ENCODE measurements at regions not wholly inside any gene's neighbourhood (a gene's known extent, or its start where the extent isn't known, plus 50 kb on each side); places are given as distances from the start of the nearest gene placed in this dataset.
A peak's percentile ranks its signal among the peaks of the same experiment; 100 is the strongest.
"Not testable (repeated sequence)": the region's sequence is repeated elsewhere in the genome, so short reads cannot be mapped to it uniquely, and the experiment has no call there.

DNA sequence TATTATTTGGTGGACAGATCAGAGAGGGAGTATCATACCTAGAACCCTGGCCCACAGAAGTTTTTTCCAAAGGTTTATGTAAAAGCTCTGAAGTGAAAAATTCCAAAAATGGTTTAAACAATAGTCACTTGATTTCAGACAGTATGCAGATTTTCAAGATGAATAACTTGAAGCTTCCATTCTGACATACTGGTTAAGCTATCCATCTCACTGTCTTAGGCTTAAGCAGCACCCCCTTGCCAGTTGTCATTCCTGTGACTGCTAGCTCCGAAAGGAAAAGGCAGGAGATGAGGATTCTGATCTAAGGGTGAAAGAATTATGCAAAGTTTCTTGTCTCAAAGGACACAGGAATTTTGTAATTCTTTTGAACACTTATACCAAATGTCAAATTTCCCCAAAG lies 337.5 kb upstream of the THBS1 start:
- H3K27ac Mint-ChIP-seq: no peak overlapping the region
- peaks cover 18% of the 10 kb centered on the region for H3K27me3 Mint-ChIP-seq
- H3K9me3 Mint-ChIP-seq: no peaks in the 10 kb centered on the region
- no peaks in the 10 kb centered on the region for H3K4me1 Mint-ChIP-seq
- no peak overlapping the region for H3K4me3 Mint-ChIP-seq
- H3K36me3 Mint-ChIP-seq (ENCODE audit: low read depth): no peaks in the 10 kb centered on the region
- no peak for ATAC-seq (replicated peaks)

DNA sequence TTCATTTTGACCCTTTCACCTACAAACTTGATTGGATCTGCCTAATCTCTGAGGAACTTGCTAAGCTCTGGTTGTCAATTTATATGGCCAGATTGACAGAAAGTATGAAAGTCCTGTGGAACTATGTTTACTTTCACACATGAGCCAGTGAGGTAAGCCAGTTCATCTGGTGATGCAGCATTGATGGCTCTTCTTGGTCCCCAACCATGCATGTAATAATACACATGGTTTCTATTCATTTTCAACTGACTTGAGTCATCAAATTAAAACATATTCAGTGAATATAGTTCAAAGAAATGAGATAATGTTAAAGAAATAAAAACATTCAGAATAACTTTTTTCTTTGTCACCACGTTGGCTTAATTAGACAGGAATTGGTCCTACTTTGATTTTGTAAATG lies 336.1 kb upstream of the THBS1 start:
- H3K4me3 Mint-ChIP-seq: no peak overlapping the region
- H3K9me3 Mint-ChIP-seq: no peaks in the 10 kb centered on the region
- H3K27ac Mint-ChIP-seq: no peak overlapping the region
- no peak for ATAC-seq (replicated peaks)
- no peaks in the 10 kb centered on the region for H3K36me3 Mint-ChIP-seq (ENCODE audit: low read depth)
- H3K27me3 Mint-ChIP-seq: peaks cover 22% of the 10 kb centered on the region
- no peaks in the 10 kb centered on the region for H3K4me1 Mint-ChIP-seq

DNA sequence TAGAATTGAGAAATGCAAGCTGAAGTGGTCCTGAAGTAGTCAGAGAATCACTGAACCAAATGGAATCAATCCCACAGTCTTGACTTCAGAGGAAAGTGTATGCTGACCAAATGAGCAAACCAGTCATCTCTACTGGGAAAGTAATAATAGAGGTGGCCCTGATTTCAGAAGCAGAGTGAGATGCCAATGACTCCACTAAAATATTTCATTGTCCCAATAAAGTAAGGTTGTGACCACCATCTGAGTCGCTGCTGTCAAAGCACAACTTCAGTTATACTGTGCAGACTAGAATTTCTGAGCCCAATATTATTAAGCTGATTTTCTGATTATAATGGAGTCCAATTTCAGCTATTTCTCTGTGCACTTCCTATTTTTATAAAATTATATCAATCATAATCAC lies 334.4 kb upstream of the THBS1 start:
- no peaks in the 10 kb centered on the region for H3K9me3 Mint-ChIP-seq
- H3K27me3 Mint-ChIP-seq: peaks cover 22% of the 10 kb centered on the region
- H3K4me3 Mint-ChIP-seq: no peak overlapping the region
- peaks cover 4% of the 10 kb centered on the region for H3K4me1 Mint-ChIP-seq
- no peak overlapping the region for H3K27ac Mint-ChIP-seq
- H3K36me3 Mint-ChIP-seq (ENCODE audit: low read depth): no peaks in the 10 kb centered on the region
- ATAC-seq (replicated peaks): no peak

DNA sequence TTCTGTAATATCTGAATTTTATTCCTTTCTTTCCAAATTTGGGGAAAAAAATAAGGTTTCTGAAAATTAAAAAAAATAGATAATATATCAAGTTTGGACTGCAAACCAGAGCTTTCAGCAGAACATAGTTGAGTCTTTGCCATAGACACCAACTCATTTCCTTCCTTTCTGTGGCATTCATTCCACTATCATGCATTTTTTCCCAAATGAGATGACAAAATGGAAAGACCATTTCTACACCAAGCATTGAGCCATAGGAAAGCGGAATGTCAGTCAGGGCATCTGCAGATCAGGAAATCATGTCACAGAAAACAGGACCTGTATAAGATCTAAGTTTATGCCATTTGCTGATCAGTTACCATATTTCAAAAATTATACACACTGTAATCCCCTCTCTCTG lies 333.3 kb upstream of the THBS1 start:
- H3K4me3 Mint-ChIP-seq: no peak overlapping the region
- H3K36me3 Mint-ChIP-seq (ENCODE audit: low read depth): no peaks in the 10 kb centered on the region
- peaks cover 4% of the 10 kb centered on the region for H3K4me1 Mint-ChIP-seq
- H3K27me3 Mint-ChIP-seq: peaks cover 22% of the 10 kb centered on the region
- ATAC-seq (replicated peaks): no peak
- no peaks in the 10 kb centered on the region for H3K9me3 Mint-ChIP-seq
- no peak overlapping the region for H3K27ac Mint-ChIP-seq

DNA sequence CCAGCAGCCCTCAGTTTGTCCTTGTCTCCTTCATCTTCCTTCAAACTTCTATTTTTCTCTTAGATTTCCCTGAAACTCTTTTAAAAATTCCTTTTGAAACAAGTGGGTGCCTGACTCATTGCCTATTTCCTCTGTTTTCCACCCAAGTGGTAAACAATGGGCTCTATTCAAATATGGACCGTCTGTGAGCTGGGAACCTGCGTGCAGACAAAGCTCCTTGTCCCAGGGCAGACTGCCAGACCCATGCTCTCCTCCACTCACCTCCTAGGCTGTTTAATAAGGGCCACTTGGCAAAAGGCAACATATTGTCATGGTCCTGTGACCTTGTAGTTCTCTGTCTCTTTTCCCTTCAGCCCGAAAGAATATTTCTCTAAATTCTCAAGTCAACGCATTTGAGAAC lies 332.7 kb upstream of the THBS1 start:
- no peak overlapping the region for H3K4me3 Mint-ChIP-seq
- no peaks in the 10 kb centered on the region for H3K9me3 Mint-ChIP-seq
- no peak for ATAC-seq (replicated peaks)
- peaks cover 22% of the 10 kb centered on the region for H3K27me3 Mint-ChIP-seq
- H3K36me3 Mint-ChIP-seq (ENCODE audit: low read depth): no peaks in the 10 kb centered on the region
- no peak overlapping the region for H3K27ac Mint-ChIP-seq
- H3K4me1 Mint-ChIP-seq: peaks cover 4% of the 10 kb centered on the region

DNA sequence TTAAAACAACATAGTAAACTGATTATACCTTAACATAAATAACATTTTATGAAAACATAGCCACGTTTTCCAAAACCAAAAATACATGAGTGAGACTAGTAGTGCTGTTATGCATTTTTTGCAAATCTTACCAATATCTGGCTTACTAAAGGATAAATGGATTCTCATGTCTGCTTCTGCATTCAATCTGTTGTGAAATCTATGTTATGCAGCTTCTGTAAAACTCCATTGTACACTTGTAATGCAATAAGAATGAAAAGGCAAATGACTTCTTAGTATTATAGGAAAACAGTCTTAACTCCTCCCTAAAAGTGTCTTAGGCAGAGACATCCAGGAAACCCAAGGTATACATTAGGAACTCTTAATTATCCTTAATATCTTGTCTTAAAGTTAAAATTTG lies 330.9 kb upstream of the THBS1 start:
- ATAC-seq (replicated peaks): no peak
- Mint-ChIP-seq H3K36me3 (ENCODE audit: low read depth) (no peaks in the 10 kb centered on the region), H3K9me3 (no peaks in the 10 kb centered on the region), H3K4me3 (no peak overlapping the region), H3K27ac (no peak overlapping the region), H3K27me3 (peaks cover 27% of the 10 kb centered on the region), H3K4me1 (peaks cover 4% of the 10 kb centered on the region)

DNA sequence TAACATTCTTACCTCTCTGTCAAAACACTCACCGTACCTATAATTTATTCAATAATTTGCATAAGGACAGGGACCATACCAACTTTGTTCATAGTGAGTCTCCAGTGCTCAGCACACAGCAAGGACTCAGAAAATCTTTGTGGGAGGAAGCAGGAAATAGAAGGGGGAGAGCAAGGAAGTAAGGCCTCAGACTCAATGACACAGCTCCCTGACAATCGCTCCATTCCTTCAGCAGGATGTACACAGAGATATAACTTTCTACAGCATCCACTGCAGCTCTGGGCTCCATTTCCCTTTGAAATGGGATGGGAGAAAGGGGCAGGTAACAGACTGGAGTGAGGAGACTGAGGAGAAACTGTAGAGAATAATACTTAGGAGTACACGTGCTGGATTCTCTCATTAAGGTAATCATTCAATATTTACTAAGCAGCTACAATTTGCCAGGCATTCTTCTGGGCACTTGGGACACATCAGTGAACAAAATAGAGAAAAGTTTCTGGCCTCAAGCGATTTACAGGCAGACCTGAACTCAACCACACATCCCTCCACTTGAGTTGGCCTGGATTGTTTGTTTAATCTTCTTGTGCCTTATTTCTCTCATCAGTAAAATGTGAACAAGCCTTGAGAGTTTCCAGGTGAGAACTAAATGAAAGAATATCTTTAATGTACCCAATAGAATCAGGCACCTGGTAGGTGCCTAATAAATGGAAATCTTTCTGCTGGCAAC lies 330.3 kb upstream of the THBS1 start:
- Mint-ChIP-seq H3K27ac (no peak overlapping the region), H3K36me3 (ENCODE audit: low read depth) (no peaks in the 10 kb centered on the region), H3K4me1 (peaks cover 4% of the 10 kb centered on the region), H3K9me3 (no peaks in the 10 kb centered on the region), H3K27me3 (peaks cover 29% of the 10 kb centered on the region), H3K4me3 (no peak overlapping the region)
- no peak for ATAC-seq (replicated peaks)

DNA sequence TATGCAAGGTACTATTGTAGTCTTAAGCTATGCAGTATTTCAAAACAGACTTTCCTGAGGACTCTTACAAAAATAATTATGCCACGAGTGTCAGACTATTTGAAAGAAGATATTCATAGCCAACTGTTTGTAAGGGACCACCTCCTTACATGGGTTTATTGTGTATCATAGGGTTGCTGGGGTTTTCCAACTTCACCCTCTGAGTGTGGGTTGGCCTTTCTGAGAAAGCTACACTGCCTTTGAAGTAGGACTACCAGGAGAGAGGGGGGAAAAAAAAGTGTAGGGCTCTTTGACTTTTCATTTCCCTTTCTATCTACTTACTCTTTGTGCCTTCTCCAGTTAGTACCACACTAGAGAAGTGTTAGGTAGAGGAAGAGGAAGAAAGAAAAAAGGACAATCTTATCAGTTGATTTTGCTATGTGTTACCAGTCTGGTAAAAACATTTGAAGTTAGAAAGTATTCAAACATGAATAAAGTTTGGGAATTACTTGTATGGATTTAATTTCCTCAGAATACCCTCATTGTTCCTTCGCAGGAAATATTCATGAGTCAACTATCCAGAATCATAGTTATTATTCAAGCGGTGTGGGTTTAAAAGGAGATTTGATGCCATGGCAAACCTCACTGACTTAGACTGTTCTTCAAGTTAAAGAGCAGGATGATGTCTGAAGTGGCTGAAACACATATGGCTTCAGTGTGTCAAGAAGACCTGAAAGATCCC lies 329.3 kb upstream of the THBS1 start:
- Mint-ChIP-seq H3K9me3 (no peaks in the 10 kb centered on the region), H3K36me3 (ENCODE audit: low read depth) (no peaks in the 10 kb centered on the region), H3K4me1 (peaks cover 4% of the 10 kb centered on the region), H3K4me3 (no peak overlapping the region), H3K27me3 (peaks cover 22% of the 10 kb centered on the region), H3K27ac (no peak overlapping the region)
- peak; percentile 40 for ATAC-seq (replicated peaks)

DNA sequence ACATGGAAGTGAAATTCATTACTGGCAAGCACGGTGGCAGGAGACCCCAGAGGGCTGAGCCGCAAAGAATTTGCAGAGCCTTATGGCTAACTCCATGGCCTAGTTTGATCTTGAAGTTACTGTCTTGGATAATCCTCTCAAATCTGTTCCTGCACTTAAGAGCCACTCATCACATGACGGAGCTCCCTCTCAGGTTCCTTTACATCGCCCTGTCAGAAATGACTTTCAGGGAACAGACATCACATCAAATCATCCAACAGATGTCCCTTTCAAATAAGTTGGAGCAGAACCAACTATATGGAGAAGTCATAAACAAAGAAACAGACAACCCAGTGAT lies 328.8 kb upstream of the THBS1 start:
- ATAC-seq (replicated peaks): no peak
- H3K4me1 Mint-ChIP-seq: peaks cover 4% of the 10 kb centered on the region
- H3K9me3 Mint-ChIP-seq: no peaks in the 10 kb centered on the region
- no peak overlapping the region for H3K27ac Mint-ChIP-seq
- H3K36me3 Mint-ChIP-seq (ENCODE audit: low read depth): no peaks in the 10 kb centered on the region
- no peak overlapping the region for H3K4me3 Mint-ChIP-seq
- peaks cover 22% of the 10 kb centered on the region for H3K27me3 Mint-ChIP-seq

DNA sequence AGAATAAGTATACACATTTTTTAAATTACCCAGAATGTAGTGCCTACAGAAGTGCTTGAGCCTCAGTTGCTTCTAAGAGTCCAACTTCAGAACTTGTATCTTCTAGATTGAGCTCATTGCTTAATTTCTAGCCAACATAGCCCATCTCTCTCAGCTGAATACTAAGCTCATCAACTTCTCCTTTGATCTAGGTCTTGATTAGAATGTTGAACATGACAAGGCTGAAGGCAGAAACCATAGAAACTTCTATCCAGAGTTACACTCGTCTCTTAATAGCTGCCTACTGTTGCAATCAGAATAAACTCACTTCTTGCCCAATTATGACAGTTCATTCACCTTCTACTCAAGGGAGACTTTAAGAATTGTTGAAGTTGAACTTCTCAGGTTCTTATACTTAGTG lies 327.3 kb upstream of the THBS1 start:
- Mint-ChIP-seq H3K4me1 (peaks cover 4% of the 10 kb centered on the region), H3K36me3 (ENCODE audit: low read depth) (no peaks in the 10 kb centered on the region), H3K27ac (no peak overlapping the region), H3K4me3 (no peak overlapping the region), H3K27me3 (peaks cover 22% of the 10 kb centered on the region), H3K9me3 (no peaks in the 10 kb centered on the region)
- ATAC-seq (replicated peaks): no peak

DNA sequence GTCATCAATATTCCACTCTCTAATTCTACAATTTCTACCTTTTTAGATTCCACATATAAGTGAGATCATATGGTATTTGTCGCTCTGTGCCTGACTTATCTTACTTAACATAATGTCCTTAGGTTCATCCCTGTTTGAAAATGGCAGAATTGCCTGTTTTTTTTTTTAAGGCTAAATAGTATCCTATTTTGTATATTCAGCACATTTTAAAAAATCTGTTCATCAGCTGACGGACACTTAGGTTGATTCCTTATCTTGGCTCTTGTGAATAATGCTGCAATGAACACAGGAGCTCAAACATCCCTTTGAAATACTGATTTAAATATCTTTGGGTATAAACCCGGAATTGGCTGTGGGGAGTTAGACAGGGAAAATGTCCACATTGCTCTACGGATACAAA lies 326.7 kb upstream of the THBS1 start:
- H3K27ac Mint-ChIP-seq: no peak overlapping the region
- no peak overlapping the region for H3K4me3 Mint-ChIP-seq
- H3K36me3 Mint-ChIP-seq (ENCODE audit: low read depth): no peaks in the 10 kb centered on the region
- no peaks in the 10 kb centered on the region for H3K9me3 Mint-ChIP-seq
- peaks cover 4% of the 10 kb centered on the region for H3K4me1 Mint-ChIP-seq
- H3K27me3 Mint-ChIP-seq: peaks cover 22% of the 10 kb centered on the region
- ATAC-seq (replicated peaks): no peak

DNA sequence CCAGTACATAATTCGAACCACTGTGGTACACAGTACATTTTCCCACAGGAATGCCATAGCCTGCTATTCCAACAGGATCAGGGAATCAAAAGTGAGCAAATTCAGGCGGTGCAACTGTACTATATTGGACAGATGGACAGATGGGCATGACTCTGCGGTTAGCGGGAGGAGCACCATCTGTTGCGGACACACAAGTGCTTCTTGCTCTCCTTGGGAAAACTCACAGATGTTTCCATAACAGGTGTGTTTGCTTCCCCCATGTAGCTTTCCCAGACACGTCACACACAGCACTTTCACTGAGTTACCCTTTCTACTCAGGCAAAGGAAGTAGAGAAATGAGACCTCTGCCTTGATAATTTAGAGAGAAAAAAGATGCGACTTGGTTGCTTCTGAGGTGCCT lies 325.1 kb upstream of the THBS1 start:
- Mint-ChIP-seq H3K27me3 (peaks cover 24% of the 10 kb centered on the region), H3K27ac (no peak overlapping the region)

DNA sequence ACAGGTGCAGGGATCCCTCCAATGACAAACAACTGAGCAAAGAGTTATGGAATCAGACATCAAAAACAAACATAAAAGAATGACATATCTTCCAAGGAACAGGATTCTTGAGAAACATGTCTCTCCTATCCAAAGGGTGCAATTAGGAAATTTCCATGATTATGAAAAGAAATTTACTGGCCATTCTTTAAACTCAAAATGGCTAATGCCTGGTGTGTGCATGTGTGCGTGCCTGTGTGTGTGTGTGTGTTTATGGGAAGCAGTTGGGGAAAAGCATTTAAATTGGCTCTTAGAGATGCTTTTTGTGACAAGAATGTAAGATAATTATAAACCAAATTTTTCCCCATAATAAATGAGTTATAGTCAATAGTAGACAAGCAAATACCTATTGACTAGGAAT lies 320.5 kb upstream of the THBS1 start:
- H3K4me3 Mint-ChIP-seq: no peak overlapping the region
- ATAC-seq (replicated peaks): no peak
- H3K27ac Mint-ChIP-seq: no peak overlapping the region
- H3K36me3 Mint-ChIP-seq (ENCODE audit: low read depth): no peaks in the 10 kb centered on the region
- H3K9me3 Mint-ChIP-seq: no peaks in the 10 kb centered on the region
- H3K27me3 Mint-ChIP-seq: peaks cover 9% of the 10 kb centered on the region
- H3K4me1 Mint-ChIP-seq: peaks cover 15% of the 10 kb centered on the region

More for the DNA sequence above, 325.1 kb upstream of the THBS1 start:
- Mint-ChIP-seq H3K36me3 (ENCODE audit: low read depth) (no peaks in the 10 kb centered on the region), H3K4me1 (no peaks in the 10 kb centered on the region), H3K9me3 (no peaks in the 10 kb centered on the region), H3K4me3 (no peak overlapping the region)
- ATAC-seq (replicated peaks): no peak

DNA sequence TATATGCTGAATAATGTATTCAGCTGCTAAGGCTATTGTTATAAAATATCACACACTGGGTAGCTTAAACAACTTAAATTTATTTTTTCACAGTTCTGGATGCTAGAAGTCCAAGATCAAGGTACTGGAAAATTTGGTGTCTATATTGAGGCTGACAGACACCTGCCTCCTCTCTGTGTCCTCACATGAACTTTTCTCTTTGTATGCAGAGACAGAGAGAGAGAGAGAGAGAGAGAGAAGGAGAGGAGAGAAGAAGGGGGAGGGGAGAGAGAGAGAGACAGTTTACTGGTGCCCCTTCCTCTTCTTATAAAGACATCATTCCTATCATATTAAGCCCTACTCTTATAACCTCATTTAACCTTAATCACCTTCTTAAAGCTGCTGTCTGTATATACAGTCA lies 320.1 kb upstream of the THBS1 start:
- Mint-ChIP-seq H3K36me3 (ENCODE audit: low read depth) (no peaks in the 10 kb centered on the region), H3K27ac (no peak overlapping the region), H3K27me3 (peaks cover 7% of the 10 kb centered on the region), H3K4me1 (peaks cover 15% of the 10 kb centered on the region), H3K9me3 (no peaks in the 10 kb centered on the region), H3K4me3 (no peak overlapping the region)
- ATAC-seq (replicated peaks): no peak

DNA sequence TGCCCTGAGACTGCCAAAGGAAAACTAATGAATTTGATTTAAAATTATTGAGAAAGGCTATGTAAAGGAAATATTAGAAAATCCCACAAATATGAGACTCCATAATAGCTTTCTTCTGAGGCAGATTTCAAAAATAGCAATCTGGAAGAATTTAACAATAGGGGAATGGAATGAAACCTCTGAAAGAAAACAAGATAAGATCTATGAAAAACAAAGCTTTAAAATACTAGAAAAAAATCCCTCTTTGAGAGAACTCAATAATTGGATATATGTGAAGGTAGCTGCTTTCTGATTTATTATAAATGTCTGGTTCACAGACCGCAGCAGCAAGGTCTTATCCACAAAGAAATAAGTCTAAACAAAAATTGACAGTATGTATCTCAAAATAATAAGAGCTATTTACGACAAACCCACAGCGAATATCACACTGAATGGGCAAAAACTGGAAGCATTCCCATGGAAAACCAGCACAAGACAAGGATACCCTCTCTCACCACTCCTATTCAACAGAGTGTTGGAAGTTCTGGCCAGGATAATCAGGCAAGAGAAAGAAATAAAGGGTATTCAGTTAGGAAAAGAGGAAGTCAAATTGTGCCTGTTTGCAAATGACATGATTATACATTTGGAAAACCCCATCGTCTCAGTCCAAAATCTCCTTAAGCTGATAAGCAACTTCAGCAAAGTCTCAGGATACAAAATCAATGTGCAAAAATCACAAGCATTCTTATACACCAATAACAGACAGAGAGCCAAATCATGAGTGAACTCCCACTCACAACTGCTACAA lies 319.3 kb upstream of the THBS1 start:
- H3K36me3 Mint-ChIP-seq (ENCODE audit: low read depth); H3K4me3 Mint-ChIP-seq; ATAC-seq (replicated peaks); H3K9me3 Mint-ChIP-seq; H3K27me3 Mint-ChIP-seq; H3K27ac Mint-ChIP-seq: not testable (repeated sequence)
- H3K4me1 Mint-ChIP-seq: peaks cover 15% of the 10 kb centered on the region
